SH-SY5Y (cell line): ENCODE measurements at regions not wholly inside any gene's neighbourhood (a gene's known extent, or its start where the extent isn't known, plus 50 kb on each side); places are given as distances from the start of the nearest gene placed in this dataset.

Experiments
- GATA2 ChIP-seq: IDR thresholded peaks from 2 replicates; pipeline ENCODE4 v1.6.1; 2011; ENCODE audit warnings: mild to moderate bottlenecking, low read depth, low read length
- GATA3 ChIP-seq: IDR thresholded peaks from 2 replicates; pipeline ENCODE4 v1.6.1; 2011; ENCODE audit warnings: low read depth, mild to moderate bottlenecking, low read length, moderate library complexity

DNA sequence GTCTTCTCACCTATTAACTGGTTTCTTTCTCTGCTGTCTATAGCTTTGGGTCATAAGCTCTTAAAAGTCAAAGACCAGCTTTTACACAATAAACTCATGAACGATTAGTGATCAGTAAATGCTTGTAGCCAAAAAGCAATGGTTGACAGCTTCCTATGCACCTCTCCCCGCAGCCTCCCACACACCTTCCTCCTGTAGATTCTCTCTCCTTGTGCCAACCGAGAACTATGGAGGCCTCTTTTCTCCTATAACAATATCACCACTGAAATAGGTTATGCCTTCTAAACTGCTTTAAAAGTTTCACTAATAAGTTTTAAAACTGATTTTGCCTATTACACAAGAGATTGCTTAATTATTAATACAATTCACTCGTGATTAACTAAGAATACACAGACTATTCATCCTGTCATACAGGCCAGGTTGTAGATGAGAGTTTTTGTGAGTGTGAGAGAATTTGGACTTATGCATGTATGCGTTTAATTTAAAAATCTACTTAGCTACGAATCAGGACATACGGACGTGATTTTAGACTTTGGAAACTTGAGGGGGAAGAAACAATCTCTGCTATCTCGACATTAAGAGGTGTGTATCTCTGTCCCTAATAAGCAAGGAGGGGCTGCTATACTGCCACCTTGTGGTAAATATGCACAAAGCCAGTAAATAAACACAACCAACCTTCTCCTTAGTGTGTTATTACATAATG, 229.1 kb upstream of the RBBP8 start:
- TF ChIP-seq GATA2 (no peak), GATA3 (no peak)

DNA sequence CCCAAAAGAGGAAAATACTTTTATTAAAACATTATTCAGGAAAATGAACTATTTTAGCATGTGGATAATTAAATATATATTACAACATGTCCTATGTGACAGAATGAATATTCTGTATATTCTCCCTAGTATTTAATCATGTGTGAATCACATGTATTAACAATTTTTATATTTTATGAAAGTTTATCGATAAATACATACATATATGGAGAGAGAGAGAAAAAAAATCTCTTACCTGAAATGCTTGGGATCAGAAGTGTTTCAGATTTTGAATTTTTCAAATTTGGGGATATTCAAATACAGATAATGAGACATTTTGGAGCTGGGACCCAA, 228.6 kb upstream of the RBBP8 start:
- no peak for TF ChIP-seq GATA2
- no peak for TF ChIP-seq GATA3

DNA sequence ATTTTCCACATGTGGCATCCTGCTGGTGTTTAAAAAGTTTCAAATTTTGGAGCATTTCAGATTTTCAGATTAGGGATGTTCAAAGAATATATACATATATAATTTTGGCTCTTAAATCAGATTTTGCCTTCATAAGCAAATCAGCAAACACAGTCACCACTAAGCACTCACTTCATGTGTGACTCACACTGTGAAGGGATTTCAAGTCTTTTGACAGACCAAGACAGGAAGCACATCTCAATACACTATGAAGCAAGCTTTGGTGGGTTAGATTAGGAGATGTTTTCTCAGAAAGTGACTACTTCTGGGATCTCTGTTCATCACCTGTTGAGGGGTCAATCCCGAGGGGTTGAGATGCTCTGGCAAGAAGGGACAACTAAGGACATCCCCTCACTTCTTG, 227.8 kb upstream of the RBBP8 start:
- TF ChIP-seq GATA3 (no peak), GATA2 (no peak)

DNA sequence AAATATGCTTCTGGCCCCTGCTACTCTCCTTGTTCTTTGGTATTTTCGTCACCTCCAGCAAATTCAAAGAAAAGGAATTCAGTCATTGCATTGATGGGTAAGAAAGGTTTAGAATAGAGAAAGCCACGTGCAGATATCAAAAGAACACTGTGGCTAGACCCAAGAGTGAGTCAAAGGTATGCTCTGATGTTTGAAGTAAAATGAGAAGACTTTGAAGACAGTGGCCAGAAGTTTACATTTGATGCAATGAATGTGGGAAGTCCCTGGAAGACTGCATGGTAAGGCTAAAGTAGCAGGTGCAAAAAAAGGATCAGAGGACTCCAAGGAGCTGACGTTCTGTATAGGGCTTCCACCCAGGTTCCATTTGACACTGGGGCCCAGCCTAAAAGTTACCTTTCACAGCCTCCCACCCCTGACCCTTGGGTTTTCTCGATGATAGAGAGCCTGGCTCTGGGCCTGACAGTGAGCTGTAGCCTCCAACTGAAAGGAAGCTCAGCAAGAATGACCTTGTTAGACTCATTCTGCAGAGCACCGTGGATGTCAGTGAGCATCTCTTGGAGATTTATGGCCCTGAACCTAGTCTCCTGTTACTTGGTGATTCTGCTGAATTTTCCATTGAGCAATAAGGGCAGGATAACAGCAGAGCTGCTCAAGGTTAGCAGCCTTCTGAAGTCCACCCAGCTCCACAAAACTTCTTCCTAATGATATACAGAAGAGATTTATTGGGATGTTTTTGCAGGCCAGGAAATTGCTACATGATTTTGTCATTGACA, 223.7 kb upstream of the RBBP8 start:
- TF ChIP-seq GATA2: no peak
- TF ChIP-seq GATA3: no peak

DNA sequence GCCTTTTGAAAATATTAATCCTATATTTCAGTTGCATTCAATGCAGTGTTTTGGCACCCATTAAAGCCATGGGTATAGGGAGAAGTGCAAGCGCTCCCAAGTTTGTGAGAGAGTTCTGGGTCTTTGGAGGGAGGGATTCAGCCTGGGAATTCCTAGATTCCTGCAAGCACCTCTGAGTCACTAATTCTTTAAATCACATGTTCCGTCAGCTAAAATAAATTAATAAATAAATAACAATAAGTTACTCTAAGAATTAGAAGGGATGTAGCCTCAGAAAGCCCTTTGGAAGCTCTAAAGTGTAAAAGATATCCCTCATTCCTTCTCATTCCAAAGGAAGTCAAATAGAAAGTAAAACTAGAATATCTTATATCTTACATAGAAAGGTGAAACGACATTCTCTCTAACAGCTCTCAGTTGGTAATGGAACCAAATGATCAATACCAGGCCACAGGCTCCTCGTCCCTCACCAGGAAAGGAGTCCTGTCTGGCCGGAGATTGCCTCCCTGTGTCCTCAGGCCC, 222.4 kb upstream of the RBBP8 start:
- TF ChIP-seq GATA3: no peak
- no peak for TF ChIP-seq GATA2

DNA sequence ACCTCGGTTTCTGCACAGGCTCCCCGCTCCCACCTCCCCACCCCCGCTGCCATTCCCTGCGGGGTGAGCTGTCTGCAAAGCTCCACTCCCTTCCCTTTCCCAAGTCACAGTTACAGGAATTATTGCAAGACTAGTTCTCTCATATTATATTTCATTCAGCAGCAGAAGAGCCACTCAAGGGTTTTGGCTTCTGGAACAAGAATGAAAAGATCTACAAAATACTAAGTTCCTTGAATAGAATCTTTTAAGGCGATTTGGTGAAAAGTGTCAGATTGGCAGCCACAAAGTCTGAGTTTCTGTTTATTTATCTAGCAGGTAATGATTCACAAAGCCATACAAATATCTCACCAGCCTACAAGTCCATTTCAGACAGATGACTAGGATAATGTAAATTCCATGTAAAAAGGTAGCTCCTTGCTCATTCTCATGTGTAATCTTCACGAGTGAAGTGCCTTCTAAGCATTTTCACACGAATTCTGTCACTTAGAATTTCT, 221.9 kb upstream of the RBBP8 start:
- TF ChIP-seq GATA2 (no peak), GATA3 (no peak)

DNA sequence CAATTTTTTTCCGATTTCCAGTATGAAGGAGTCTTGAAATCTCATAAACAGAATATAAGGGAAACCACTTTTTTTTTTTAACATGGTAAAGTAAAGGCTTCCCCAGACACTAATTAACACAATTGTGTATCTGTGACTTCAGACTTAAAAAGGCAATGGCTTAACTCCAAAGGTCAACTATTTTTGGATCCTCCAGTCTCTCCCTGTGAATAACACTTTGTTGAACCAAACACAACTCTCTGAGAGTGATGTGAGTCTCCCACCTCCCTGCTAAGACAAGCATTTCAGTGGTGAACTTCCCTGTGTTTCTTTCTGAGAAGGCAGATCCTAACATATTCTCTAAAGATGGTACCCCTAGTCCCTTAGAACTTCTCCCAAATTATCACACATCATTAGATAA, 219.6 kb upstream of the RBBP8 start:
- no peak for TF ChIP-seq GATA2
- TF ChIP-seq GATA3: no peak

DNA sequence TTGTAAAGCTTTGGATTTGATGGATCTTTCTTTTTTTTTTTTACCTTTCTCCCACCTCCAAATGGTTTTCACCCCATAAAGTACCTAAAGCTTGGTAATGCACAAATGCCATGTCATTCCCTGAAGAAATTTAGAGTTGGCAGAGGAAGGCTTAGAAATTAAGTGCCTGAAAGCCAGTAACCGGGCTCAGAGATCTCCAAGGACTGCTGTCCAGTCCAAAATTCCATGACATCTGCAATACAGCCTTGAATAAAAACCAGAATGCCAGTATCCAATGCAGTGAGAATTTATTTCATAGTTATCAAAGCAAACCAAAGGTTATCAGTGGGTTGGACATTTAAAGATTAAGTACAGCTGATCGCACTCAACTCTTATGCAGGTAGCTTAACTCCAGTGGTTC, 209.9 kb upstream of the RBBP8 start:
- TF ChIP-seq GATA3 (no peak), GATA2 (no peak)

DNA sequence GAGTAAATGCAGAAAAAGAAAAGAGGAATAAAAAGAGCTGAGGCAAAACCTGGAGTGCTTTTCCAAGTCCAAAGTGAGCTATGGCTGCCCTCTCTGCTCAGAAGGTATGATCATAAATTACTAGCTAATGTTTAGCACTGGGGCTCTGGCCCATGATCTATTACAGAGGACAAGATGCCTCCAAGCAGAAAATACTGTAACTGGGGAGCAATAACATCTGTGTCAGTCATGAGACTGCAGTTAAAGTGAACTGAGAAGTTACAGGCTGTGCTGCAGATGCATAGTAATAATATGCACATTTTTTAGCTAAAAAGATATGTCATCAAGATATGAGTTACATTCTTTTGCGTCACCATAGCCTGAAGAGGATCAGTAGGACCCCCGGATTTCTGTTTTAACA, 209.4 kb upstream of the RBBP8 start:
- TF ChIP-seq GATA3 (no peak), GATA2 (no peak)

DNA sequence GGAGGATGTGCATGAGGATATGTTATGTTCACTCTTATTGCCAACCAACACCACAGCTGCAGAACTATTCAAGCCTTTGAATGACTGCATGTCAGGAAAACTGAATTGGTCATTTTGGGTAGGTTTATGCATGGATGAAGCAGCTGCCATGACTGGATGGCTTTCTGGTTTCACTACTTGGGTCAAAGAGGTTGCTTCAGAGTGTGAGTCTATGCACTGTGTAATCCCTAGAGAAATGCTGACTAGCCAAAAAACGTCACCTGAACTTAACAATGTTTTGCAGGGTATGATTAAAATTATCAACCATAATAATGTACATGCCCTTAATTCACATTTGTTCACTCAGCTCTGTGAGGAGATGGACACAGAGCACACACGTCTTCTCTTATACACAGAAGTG, 206.7 kb upstream of the RBBP8 start:
- no peak for TF ChIP-seq GATA3
- no peak for TF ChIP-seq GATA2

DNA sequence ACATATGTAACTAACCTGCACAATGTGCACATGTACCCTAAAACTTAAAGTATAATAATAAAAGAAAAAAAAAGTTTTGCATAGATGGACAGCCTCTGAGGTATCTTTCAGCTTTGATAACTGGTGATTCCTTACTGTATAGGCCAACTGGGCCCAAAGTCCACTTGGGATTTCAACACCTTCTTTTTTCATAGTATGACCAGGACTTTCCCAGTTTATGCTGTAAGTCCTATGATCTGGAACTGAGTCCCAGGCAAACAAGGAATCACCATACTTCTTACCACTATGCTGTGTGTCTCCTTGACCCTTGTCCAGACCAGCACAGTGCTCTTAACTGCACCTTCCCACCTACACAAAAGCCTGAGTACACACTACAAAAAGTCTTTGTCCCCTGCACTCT, 205.1 kb upstream of the RBBP8 start:
- TF ChIP-seq GATA3 (no peak), GATA2 (no peak)

DNA sequence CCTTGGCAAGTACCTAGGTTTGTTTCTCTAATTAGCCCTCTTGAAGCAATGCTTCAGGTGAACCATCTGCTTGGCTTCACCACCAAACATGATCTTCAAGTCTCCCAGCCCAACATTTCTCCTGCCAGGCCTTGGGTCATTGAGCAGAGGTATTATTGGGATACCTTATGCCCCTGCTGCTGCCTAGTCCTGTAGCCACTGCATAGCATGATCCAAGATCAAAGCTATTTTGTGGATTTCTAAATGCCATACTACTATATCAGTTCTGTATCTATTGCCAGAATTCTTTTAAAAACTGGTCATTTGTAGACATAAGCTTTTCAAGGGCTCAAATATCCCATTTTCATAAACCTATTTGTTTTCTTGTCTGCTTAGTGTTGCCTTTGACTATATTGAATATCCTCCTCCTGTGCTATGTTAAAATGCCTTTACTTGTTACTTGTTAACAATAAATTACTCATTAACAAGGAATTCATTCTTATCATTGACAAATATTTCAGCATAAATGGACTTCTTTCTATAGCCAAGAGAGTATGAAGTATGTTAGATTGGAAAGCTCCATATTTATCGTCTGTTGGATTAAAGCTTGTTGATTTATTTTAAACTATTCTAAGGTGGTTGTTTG, 204.5 kb upstream of the RBBP8 start:
- TF ChIP-seq GATA2 (no peak), GATA3 (no peak)

DNA sequence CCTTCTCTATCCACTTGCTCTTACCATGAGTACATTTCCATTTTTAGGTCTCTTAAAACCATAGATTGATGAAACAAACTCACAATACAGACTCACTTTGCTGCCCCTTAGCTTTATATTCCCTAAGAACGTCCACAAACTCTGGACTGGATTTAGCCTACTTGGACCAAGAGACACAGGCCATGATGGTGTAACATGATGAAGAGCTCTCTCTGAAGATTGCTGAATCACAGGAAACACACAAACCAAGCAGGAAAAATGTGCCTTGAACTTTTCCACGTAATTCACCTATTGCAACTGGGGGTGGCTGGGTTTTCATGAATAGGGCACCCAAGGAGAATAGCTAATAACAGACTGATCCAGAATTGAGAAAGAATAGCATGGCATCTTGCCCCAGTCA, 201.7 kb upstream of the RBBP8 start:
- TF ChIP-seq GATA3 (no peak), GATA2 (no peak)

DNA sequence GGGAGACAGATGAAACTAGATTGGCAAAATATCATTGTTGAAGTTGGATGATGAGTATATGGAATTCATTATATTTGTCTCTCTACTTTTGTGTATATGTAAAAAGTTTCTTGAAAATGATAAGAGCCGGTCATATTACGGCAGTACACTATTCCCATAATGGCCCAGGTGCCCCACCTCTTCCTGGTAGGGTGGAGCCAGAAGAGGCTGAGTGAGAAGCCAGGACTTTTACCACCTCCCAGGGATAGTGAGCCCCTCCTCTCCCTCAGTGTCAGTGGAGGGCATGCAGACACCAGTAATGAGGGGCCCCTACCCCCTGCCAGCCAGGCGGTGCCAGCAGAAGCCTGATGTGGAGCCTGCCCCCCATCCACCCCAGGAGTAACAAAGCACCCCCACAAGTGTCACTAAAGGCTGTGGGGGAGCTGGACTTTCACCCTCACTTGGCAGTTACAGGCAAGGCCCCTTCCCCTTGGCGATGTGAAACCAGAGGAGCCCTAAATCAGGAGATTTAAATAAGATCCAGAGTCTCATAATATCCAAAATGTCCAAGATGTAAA, 198.9 kb upstream of the RBBP8 start:
- TF ChIP-seq GATA2: no peak
- no peak for TF ChIP-seq GATA3
